HFF-Myc (cell line): ENCODE measurements at regions not wholly inside any gene's neighbourhood (a gene's known extent, or its start where the extent isn't known, plus 50 kb on each side); places are given as distances from the start of the nearest gene placed in this dataset.
"Not testable (repeated sequence)": the region's sequence is repeated elsewhere in the genome, so short reads cannot be mapped to it uniquely, and the experiment has no call there.

Source experiments
- DNase-seq: peaks from one replicate; pipeline ENCODE4 v3.0.0-alpha.2; 2011; ENCODE audit warnings: low read depth; ENCODE audit errors: extremely low read depth
- H3K4me3 ChIP-seq: replicated peaks from 2 replicates; pipeline ENCODE4 v1.5.1; 2011; ENCODE audit warnings: low read depth, mild to moderate bottlenecking, control low read depth, low read length
- TF ChIP-seq, protein P1 (sequence below): IDR thresholded peaks from 2 replicates; pipeline ENCODE4 v1.5.1; 2012; ENCODE audit warnings: mild to moderate bottlenecking, low read depth, low read length, control low read depth; ENCODE audit errors: missing control alignments

GRCh38 chr7:66524738-66525137 is 103.9 kb upstream of the KCTD7 start:
- TF ChIP-seq, protein P1, sequence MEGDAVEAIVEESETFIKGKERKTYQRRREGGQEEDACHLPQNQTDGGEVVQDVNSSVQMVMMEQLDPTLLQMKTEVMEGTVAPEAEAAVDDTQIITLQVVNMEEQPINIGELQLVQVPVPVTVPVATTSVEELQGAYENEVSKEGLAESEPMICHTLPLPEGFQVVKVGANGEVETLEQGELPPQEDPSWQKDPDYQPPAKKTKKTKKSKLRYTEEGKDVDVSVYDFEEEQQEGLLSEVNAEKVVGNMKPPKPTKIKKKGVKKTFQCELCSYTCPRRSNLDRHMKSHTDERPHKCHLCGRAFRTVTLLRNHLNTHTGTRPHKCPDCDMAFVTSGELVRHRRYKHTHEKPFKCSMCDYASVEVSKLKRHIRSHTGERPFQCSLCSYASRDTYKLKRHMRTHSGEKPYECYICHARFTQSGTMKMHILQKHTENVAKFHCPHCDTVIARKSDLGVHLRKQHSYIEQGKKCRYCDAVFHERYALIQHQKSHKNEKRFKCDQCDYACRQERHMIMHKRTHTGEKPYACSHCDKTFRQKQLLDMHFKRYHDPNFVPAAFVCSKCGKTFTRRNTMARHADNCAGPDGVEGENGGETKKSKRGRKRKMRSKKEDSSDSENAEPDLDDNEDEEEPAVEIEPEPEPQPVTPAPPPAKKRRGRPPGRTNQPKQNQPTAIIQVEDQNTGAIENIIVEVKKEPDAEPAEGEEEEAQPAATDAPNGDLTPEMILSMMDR = no peak
- DNase-seq = no peak

DNA sequence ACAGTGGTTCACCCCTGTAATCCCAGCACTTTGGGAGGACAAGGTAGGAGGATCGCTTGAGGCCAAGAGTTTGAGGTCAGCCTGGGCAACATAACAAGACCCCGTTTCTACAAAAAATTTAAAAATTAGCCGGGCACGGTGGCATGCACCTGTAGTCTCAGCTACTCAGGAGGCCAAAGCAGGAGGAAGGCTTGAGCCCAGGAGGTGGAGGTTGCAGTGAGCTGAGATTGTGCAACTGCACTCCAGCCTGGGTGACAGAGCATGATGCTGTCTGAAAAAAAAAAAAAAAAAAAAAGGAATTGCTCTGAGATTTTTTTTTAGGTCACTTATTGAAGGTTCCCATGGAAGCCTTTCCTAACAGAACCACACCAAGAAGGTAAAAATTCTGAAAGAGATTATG is 101.9 kb upstream of the KCTD7 start:
- H3K4me3 ChIP-seq, DNase-seq: not testable (repeated sequence)

More at GRCh38 chr7:66524738-66525137, 103.9 kb upstream of the KCTD7 start:
- H3K4me3 ChIP-seq = no peak overlapping the region

- H3K4me3 ChIP-seq = no peak overlapping the region
- no peak for DNase-seq
- TF ChIP-seq, protein P1 = no peak
Measured at GRCh38 chr7:66528652-66529051, 100.0 kb upstream of the KCTD7 start.

GRCh38 chr7:66529883-66530610 is 98.6 kb upstream of the KCTD7 start:
- TF ChIP-seq, protein P1 = no peak
- H3K4me3 ChIP-seq = no peak overlapping the region
- DNase-seq = no peak

GRCh38 chr7:66535414-66536329 is 93.0 kb upstream of the KCTD7 start:
- TF ChIP-seq, protein P1 = no peak
- no peak overlapping the region for H3K4me3 ChIP-seq
- no peak for DNase-seq

- DNase-seq = no peak
- H3K4me3 ChIP-seq = no peak overlapping the region
- TF ChIP-seq, protein P1 = no peak
Measured at GRCh38 chr7:66537380-66537779, 91.3 kb upstream of the KCTD7 start.

DNA sequence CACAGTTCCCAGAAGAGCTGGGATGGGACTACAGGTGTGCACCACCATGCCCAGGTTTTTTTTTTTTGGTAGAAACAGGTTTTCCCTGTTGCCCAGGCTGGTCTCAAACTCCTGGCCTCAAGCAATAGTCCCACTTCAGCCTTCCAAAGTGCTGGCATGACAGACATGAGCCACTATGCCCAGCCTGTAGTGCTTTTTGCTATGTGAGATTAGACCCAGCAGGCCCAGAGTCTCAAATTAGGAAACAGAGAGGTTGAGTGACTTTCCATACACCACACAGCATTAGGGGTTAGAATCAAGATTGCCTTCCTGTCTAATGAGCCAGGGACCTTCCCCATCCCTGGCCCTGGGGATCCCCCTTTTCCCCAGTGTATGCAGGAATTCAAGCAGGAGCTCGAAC is 90.8 kb upstream of the KCTD7 start:
- TF ChIP-seq, protein P1 = no peak
- DNase-seq = no peak
- no peak overlapping the region for H3K4me3 ChIP-seq
